Parathyroid adenoma (tissue), 2 donors: ENCODE measurements at regions not wholly inside any gene's neighbourhood (a gene's known extent, or its start where the extent isn't known, plus 50 kb on each side); places are given as distances from the start of the nearest gene placed in this dataset.
"Not testable (repeated sequence)": the region's sequence is repeated elsewhere in the genome, so short reads cannot be mapped to it uniquely, and the experiment has no call there.

Experiments
- H2AFZ ChIP-seq: fragments of 300-600 bp; sonication (generic); one replicate; pipeline ENCODE4 v1.7.0; 2017; ENCODE audit warnings: antibody characterized with exemption, mild to moderate bottlenecking
- H3K27ac ChIP-seq: fragments of 300-600 bp; sonication (generic); one replicate; pipeline ENCODE4 v1.7.0; 2017
- H3K27me3 ChIP-seq: fragments of 300-600 bp; sonication (generic); one replicate; pipeline ENCODE4 v1.7.0; 2017; ENCODE audit warnings: low read length; ENCODE audit not compliant: control insufficient read depth, insufficient read depth
- H3K36me3 ChIP-seq: fragments of 300-600 bp; sonication (generic); one replicate; pipeline ENCODE4 v1.7.0; 2017; ENCODE audit warnings: low read length; ENCODE audit not compliant: control insufficient read depth, insufficient read depth
- H3K4me1 ChIP-seq: fragments of 300-600 bp; sonication (generic); one replicate; pipeline ENCODE4 v1.7.0; 2017; ENCODE audit warnings: control low read depth
- H3K4me2 ChIP-seq: fragments of 300-600 bp; sonication (generic); one replicate; pipeline ENCODE4 v1.7.0; 2017; ENCODE audit warnings: low read length
- H3K4me3 ChIP-seq: fragments of 300-600 bp; sonication (generic); one replicate; pipeline ENCODE4 v1.7.0; 2017; ENCODE audit warnings: low read depth, low read length
- H3K79me2 ChIP-seq: fragments of 300-600 bp; sonication (generic); one replicate; pipeline ENCODE4 v1.7.0; 2017; ENCODE audit warnings: control low read depth
- H3K9ac ChIP-seq: fragments of 300-600 bp; sonication (generic); one replicate; pipeline ENCODE4 v1.7.0; 2017; ENCODE audit warnings: mild to moderate bottlenecking
- H3K9me3 ChIP-seq: fragments of 300-600 bp; sonication (generic); one replicate; pipeline ENCODE4 v1.7.0; 2017; ENCODE audit warnings: low read length; ENCODE audit not compliant: control insufficient read depth
- CTCF ChIP-seq: fragments of 300-600 bp; sonication (generic); IDR thresholded peaks from one replicate; pipeline ENCODE4 v1.7.0; 2017; ENCODE audit warnings: antibody characterized with exemption, mild to moderate bottlenecking
- donor health status: primary hyperparathyroidism.

DNA sequence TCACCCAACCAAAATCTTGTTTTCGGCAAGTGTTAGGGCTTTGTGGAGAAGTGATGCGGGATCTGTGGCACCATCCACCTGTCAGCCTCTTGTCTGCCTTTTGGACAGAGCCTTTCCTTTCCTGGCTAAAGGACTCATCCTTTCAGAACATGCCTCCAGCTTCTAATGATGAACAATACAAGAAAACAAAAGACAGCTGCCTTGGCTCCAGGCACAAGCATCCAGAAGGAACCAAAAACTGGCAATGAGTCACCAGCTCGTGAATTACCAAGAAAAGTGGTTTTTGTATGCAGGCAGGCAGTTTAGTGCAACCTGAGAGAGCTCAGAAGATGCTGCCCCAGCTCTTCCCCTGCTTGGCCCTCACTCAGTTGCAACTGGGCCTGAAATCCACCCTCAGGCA lies 84.6 kb upstream of the NAMPT start:
- TF ChIP-seq CTCF = no peak
- H3K4me3 ChIP-seq = no peak overlapping the region
- H3K27ac ChIP-seq = no peak overlapping the region
- H3K4me1 ChIP-seq = peaks cover 3% of the 10 kb centered on the region
- no peaks in the 10 kb centered on the region for H3K9me3 ChIP-seq
- H3K27me3 ChIP-seq = no peaks in the 10 kb centered on the region
- H3K9ac ChIP-seq = no peak overlapping the region
- no peak overlapping the region for H2AFZ ChIP-seq
- no peaks in the 10 kb centered on the region for H3K79me2 ChIP-seq
- no peak overlapping the region for H3K4me2 ChIP-seq
- no peaks in the 10 kb centered on the region for H3K36me3 ChIP-seq

DNA sequence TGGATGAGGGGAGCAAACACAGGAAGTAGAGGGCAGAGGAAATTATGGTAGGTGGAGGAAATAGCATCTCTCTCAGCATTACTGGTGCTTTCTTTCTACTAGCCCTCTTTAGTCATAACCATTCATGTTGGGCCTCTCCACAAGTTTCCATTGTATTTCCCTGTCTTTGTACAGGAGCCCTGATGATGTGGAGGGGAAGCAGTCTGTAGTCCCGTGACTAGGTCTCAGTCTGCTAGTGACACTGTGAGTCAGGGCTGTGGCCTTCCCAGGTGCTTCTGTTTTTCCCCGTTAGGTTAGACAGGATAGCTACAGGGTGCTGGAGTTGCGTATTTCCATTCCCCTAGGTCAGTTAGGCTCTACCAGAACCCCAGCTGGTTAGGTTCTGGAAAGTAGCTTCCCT lies 82.9 kb upstream of the NAMPT start:
- H3K27me3 ChIP-seq = no peaks in the 10 kb centered on the region
- H2AFZ ChIP-seq = no peak overlapping the region
- H3K4me1 ChIP-seq = peaks cover 3% of the 10 kb centered on the region
- no peak overlapping the region for H3K4me2 ChIP-seq
- H3K9ac ChIP-seq = no peak overlapping the region
- no peaks in the 10 kb centered on the region for H3K79me2 ChIP-seq
- no peak overlapping the region for H3K4me3 ChIP-seq
- H3K27ac ChIP-seq = no peak overlapping the region
- no peak for TF ChIP-seq CTCF
- H3K9me3 ChIP-seq = no peaks in the 10 kb centered on the region
- no peaks in the 10 kb centered on the region for H3K36me3 ChIP-seq

DNA sequence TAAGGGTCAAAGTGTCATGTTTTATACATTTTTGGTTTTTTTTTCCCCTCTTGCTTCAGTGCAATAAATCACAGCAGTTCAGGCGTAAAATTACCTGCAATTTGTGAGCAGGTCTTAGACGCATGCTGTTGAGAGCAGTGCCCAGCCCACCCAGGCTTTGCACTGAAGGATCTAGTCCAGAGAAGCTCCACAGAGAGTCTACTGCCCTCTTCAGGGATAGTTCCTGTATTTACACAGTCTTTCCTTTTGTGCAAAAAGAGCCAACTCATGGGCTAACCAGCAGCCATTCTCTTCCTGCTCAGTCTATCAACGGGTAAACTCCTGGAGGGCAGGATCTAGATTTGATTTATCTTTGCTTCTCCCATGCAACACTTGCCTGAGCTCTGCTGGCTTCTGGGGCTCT lies 82.2 kb upstream of the NAMPT start:
- TF ChIP-seq CTCF = no peak
- no peak overlapping the region for H3K27ac ChIP-seq
- H3K27me3 ChIP-seq = no peaks in the 10 kb centered on the region
- H3K79me2 ChIP-seq = no peaks in the 10 kb centered on the region
- H2AFZ ChIP-seq = no peak overlapping the region
- no peak overlapping the region for H3K9ac ChIP-seq
- no peak overlapping the region for H3K4me3 ChIP-seq
- no peak overlapping the region for H3K4me2 ChIP-seq
- H3K36me3 ChIP-seq = no peaks in the 10 kb centered on the region
- H3K4me1 ChIP-seq = peaks cover 3% of the 10 kb centered on the region
- no peaks in the 10 kb centered on the region for H3K9me3 ChIP-seq

GRCh38 chr7:106365252-106366005 lies 80.6 kb upstream of the NAMPT start:
- TF ChIP-seq CTCF = no peak
- Histone ChIP-seq H3K9ac (no peak overlapping the region), H3K79me2 (no peaks in the 10 kb centered on the region), H3K4me1 (peaks cover 3% of the 10 kb centered on the region), H2AFZ (no peak overlapping the region), H3K4me2 (no peak overlapping the region), H3K9me3 (peaks cover 3% of the 10 kb centered on the region), H3K36me3 (no peaks in the 10 kb centered on the region), H3K27me3 (no peaks in the 10 kb centered on the region), H3K27ac (no peak overlapping the region), H3K4me3 (no peak overlapping the region)

- H3K9ac ChIP-seq, H3K36me3 ChIP-seq, H3K9me3 ChIP-seq, H3K4me1 ChIP-seq, H3K4me3 ChIP-seq, H3K79me2 ChIP-seq, H2AFZ ChIP-seq, H3K4me2 ChIP-seq, H3K27me3 ChIP-seq, H3K27ac ChIP-seq: not testable (repeated sequence)
These were observed 77.7 kb upstream of the NAMPT start for GRCh38 chr7:106362507-106362906.
